GM21447 (cell line): ENCODE measurements at regions not wholly inside any gene's neighbourhood (a gene's known extent, or its start where the extent isn't known, plus 50 kb on each side); places are given as distances from the start of the nearest gene placed in this dataset.

Source experiments
- ATAC-seq: cut with Tn5 transposase; IDR thresholded peaks from one replicate; pipeline ENCODE4 v1.9.1; 2021; ENCODE audit not compliant: unreplicated experiment

DNA sequence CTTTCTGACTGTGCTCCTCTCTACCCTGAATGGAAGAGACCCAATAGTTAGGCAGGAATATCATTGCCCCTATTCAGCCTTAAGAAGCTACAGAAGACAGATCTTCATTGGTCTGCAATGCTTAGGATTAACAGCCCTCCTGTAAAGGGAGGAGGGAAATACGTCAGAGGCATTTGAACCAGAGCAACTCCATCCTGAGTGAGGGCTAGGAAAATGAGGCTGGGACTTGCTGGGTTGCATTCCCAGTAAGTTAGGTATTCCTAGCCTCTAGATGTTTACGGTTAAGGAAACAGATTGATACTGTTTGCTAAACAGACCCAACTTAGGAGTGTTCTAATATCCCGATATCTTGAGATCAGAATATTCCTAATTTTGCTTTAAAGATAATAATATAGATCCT, 63.5 kb downstream of the PCDH18 start:
- no peak for ATAC-seq

DNA sequence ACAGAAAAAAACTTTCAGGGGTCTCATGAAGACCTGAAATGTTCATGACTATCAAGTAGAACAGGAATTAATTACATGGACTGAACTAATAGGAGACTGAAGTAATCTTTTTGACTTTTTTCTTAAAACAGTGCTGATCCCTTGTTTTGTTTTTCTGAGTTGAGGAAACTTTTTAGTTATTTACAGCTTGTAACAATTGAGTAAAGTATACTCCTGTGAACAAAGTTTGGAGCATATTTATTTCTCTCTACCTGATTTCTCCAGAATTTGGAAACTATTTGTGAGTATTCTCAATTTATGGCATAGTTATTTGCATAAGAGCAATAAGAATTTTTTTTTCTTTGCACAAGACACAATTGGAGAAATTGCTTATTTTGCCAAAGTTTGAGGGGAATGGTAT, 64.8 kb downstream of the PCDH18 start:
- ATAC-seq: no peak

DNA sequence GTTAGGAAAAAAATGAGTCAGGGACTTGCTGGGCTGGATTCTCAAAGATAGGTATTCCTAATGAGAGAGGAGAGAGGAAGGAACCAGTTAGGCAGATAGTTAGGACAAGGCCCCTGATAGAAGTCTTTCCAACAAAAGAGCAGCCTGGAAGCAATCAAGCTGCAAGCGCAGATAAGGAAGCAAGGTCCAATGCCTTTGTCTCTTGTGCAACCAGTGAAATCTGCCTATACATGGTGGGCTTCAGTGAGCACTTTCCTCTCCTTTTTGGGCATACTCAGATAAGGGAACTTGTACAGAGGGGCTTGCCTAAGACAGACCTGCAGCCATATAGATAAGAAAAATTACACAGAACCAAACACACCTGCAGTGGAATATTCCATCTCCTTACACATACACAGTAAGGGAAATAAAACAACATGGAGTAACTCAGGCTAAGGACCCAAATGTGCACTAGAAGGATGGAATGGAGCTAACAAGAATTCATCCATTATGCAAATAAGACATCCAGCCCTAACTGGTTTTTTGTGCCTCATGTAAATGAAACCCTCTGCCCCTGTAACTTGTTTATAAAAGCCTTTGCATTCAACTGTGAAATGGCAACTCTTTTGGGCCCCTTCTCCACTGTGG, 68.8 kb downstream of the PCDH18 start:
- no peak for ATAC-seq

DNA sequence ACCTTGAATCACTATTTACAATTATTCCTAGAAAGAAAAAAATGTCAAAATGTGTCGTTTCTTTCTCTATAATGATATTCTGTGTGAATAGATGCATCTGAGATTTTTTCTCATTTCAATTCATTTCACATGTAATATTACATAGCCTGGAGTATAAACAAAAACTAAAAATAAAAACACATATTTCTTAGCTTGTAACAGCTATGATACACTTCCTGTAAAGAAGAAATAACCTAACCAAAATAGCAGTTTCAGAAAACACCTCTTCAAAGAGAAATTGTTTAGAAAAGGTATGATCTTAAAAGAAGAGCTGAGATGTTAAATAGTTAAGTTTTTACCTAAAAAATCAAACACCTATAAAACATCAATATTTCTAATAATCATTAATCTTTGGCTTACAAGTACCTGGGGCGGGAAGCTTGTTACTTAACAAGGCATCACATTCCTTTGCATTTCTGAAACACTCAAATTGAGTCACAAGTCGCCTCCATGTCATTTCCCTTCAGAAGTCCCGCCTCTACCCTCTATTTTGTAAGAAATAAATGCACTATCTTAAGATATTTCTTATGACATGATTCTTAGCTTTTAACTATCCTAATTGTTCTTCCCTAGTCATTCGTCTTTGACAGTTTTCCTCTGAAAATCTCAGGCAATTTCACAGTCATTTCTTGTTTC, 76.5 kb downstream of the PCDH18 start:
- no peak for ATAC-seq

DNA sequence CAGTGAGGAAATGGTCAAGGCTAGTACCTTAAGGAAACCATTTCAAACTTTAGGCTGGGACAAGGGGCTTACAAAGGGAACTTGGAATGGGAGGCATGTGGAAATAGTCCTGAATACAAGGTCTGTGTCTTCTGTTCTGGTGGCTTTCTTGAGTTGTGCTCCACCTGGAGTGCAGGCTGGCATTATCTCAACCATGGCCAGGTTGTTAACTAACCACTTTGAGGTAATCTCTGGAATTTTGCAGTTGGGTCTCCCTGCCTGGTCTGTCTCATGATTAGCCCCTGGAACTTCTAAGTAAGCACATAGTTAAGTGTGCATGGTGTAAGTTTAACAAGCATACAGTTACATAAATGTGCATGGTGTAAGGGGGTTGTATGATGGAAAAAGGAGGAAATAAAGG, 77.5 kb downstream of the PCDH18 start:
- ATAC-seq: no peak

DNA sequence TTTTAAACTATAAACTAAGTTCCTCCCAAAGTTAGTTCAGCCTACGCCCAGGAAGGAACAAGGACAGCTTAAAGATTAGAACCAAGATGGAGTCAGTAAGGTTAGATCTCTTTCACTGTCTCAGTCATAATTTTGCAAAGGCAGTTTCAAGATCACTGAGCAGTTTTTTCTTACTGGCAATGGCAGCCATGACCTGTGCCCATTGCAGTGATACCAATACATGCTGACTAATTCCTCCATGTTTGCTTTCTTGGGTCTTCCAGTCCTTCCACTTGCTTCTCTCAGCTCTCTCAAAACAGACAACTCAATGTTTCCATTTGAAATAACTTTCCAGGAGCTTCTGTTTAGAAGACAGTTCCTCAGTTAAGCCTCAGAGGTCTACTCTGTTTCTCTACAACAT, 79.5 kb downstream of the PCDH18 start:
- no peak for ATAC-seq

DNA sequence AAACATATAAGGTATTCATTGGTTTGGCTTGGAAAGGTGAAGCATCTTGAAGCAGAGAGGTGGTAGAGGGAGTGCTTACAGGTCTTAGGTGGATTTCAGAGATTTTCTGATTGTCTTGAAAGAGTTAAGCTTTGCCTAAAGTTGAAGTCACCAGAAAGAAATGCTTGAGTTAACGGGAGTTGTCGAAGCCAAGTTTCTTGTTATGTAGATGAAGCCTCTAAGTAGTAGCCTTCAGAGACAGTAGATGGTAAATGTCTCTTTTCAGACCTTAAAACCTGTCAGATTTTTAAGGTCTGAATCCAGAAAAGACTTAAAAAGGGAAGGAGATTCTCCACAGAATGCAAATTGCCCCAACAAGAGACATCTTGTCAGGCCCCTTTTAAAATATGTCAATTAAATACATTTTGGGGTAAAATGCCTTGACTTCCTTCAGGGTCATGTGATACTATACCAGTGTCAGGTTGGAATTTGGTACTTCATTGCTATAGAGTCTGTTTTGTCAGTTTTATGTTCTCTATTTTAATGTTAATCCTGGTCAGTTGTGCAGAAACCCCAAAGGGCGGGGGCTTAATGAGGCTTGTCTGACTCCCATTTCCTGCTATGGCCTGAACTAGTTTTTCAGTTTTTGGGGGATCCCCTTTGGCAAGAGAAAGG, 81.0 kb downstream of the PCDH18 start:
- no peak for ATAC-seq

DNA sequence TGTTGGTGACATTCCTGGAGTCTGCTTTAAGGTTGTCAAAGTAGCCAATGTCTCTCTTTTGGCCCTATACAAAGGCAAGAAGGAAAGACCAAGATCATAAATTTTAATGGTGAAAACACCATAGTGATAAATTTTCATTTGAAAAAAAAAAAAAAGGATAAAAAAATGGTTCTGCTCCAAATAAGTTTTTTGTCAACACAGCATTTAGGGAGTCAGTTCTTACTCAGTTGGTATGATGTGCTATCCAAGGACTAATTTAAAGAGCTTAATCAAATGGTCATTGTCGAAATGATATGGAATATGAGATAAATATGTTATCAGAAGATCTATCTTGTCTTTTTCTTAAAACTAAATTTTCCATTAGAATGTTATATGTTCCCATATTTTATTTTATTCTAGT, 83.9 kb downstream of the PCDH18 start:
- ATAC-seq: no peak

DNA sequence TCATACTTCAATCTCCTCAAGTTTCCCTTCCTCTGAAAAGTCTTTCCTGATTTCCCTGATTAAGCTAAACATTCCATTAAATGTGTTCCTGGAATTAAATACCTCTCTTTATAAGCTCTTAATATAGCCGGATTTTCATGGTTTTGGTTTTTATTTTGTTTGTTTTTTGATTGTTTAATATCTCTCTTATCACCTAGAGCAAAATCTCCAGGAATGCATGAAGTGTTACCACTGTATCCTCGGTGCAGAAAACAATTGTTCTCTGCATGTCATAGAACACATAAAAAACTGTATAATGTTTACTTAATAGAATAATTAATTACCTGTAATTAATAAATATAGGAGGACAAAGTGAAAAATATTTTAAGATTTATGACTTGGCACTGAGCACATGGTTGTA, 86.2 kb downstream of the PCDH18 start:
- no peak for ATAC-seq

DNA sequence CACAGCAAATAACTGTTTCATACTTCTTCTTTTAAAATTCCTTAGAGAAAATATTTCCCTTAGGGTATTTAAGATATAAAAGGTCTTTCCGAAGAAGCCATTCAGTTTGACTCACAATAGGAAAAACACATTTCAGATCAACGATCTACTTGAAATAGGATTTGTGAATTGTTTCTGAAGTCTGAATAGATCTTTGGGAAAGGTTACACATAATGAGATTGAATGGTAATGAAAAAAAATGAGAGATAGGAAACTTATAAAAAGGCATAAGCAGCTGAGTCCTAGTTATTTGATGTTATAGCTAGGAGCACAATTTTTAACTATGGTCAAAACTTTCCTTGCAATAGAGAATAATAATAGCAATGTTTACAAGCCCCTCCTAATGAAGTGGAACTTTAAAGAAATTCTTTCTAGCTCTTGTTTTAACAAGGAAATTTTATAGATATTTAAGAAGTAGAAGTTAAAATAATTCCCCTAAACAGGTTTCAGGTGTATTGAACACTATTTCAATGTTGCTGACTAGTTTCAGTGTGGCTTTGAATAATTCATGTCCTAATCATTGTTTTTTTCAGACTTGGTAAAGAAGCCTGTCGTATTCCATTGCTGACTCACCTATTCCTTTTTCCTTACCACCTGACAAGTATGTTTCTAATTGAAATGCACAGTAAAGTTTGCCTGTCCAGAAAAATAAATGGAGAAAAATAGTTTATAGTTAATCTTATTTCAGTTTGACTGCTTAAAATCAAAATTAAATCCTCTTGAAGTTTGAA, 89.1 kb downstream of the PCDH18 start:
- ATAC-seq: no peak

DNA sequence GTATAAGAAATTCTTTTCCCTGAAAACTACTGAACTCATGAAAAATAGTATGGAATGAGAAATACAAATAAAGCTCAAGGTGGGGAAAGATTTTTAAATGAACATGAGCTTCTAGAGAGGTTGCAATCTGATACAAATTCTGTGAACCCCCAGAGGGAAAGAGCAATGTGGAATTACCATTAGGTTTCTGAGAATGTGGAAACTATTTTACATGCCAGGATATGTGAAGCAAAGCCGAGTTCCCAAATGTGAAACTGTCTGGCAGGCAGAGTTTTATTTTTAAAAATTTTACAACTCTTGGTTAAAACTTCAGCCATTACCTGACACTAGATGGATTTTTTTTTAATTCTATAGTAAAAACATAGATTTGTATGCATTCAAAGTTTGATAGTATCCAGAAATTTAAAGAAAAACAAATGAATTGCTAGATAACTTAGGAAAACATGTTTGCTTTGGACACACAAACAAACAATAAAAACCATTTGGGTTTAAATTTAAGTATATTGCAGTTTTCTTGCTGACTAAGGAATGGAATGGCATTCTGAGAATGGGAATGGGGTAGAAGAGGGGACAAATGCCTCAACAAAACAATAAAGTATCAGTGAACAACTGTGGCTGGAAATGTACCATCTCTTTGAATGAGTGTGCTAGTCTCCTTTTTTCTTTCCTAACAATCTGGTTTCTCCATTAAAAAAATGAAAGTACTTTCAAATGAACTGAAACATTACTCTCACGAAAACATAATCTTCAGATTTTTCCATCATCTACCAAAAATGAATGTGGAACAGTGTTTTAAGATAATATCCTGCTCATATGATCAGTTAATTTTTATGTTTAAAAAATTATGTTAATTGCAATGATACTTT, 99.6 kb downstream of the PCDH18 start:
- ATAC-seq: no peak

DNA sequence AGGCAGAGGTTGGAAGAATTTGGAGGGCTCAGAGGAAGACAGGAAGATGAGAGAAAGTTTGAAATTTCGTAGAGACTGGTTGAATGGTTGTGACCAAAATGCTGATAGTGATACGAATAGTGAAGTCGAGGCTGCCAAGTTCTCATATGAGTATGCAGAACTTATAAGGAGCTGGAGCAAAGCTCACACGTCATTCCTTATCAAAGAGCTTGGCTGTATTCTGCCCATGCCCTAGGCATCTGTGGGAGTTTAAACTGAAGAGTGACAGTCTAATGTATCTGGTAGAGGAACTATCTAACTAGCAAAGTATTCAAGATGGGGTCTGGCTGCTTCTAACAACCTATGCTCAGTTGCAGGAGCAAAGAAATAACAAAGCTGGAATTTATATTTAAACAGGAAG, 102.1 kb downstream of the PCDH18 start:
- ATAC-seq: no peak

DNA sequence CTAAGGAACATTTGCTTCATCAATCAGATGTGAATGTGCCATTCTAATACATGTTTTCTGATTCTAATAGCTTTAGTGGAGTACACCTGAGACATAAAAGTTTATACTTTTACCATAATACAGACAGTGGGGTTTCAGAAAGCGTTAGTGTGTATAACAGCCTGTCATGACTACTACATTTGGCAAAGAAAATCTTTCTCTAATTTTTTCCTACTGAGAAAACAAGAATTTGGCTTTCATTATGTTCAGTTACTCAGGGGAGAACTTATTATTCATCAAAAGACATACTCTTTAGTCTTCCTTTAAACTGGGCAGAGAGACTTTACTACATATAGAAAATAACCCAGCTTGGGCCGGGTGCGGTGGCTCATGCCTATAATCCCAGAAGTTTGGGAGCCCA, 104.9 kb downstream of the PCDH18 start:
- no peak for ATAC-seq

DNA sequence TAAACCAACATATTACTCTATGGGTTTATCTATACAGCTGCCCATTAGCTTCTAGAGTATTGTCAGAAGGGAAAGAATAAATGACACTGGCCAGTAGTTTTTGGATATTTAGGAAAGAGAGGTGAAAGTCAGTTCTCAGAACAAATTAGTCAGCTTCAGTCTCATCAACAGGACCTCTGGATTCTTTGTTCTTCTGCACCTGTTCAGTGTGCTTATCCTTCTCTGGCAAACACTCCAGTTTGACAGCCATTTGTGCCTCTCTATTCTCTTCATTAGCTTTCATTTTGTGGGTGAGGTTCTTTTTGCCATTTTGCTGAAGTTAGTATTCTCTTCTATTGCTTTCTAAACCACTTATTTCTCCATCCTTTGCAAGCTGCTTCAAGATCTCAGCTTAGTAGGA, 107.0 kb downstream of the PCDH18 start:
- ATAC-seq: no peak

DNA sequence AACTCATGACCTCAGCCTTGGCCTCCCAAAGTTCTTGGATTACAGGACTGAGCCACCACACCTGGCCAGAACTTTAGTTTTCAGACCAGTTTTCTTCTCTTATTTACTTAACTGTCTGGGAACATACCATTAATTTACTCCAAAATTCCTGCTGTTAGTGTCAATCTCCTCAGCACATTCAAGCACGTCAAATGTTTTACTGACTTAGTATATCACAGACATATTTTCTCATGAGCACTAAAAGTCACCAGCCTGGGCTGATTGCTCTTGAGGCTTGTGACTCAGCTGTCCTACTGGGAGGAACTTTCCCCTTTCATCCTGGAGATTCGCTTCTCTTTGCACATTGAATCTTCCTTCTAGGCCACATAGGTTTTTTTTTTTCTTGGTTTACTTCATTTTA, 109.6 kb downstream of the PCDH18 start:
- ATAC-seq: no peak

DNA sequence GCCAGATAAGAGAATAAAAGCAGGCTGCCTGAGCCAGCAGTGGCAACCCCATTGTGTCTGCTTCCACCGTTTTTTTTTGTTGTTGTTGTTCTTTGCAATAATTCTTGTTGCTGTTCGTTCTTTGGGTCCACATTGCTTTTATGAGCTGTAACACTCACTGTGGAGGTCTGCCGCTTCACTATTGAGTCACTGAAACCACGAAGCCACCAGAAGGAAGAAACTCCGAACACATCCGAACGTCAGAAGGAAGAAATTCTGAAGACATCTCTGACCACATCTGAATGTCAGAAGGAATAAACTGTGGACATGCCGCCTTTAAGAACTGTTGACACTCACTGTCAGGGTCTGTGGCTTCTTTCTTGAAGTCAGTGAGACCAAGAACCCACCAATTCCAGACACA, 110.5 kb downstream of the PCDH18 start:
- no peak for ATAC-seq

DNA sequence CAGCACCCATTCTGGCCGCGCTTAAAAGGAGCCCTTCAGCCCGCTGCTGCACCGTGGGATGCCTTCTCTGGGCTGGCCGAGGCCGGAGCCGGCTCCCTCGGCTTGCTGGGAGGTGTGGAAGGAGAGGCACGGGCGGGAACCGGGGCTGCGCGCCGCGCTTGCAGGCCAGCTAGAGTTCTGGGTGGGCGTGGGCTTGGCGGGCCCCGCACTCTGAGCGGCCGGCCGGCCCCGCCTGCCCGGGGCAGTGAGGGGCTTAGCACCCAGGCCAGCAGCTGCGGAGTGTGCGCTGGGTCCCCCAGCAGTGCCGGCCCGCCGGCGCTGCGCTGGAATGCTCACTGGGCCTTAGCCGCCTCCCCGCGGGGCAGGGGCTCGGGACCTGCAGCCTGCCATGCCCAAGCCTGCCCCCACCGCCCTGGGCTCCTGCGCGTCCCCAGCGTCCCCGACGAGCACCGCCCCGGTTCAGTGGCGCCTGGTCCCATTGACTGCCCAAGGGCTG, 111.3 kb downstream of the PCDH18 start:
- ATAC-seq: no peak

DNA sequence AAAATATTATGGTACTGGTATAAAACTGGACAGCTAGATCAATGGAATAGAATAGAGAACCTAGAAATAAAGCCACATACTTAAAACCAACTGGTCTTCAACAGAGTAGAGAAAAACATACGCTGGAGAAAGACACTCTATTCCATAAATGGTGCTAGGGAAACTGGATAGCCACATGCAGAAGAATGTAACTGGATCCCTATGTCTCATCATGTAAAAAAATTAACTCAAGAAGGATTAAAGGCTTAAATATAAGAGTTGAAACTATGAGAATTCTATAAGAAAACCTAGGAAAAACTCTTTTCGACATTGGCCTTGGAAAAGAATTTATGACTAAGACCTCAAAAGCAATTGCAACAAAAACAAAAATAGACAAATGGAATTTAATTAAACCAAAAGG, 114.6 kb downstream of the PCDH18 start:
- ATAC-seq: no peak

DNA sequence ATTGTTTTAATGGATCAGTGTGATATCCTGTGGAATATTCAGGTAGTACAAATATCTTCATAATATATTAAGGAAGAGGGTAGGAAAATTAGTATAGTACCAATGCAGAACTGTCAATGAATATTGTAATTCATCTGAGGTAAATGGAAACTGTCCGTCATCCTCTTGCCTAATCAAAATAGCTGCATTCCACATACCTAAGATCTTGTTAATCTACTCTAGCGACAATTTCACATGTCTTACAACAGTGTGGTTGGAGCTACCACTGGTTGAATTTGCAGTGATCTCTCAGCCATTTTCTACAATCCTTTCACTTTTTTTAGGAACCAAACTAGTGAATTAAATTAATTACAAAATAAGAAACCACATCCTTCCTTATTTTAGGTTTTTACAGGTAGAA, 117.5 kb downstream of the PCDH18 start:
- no peak for ATAC-seq

DNA sequence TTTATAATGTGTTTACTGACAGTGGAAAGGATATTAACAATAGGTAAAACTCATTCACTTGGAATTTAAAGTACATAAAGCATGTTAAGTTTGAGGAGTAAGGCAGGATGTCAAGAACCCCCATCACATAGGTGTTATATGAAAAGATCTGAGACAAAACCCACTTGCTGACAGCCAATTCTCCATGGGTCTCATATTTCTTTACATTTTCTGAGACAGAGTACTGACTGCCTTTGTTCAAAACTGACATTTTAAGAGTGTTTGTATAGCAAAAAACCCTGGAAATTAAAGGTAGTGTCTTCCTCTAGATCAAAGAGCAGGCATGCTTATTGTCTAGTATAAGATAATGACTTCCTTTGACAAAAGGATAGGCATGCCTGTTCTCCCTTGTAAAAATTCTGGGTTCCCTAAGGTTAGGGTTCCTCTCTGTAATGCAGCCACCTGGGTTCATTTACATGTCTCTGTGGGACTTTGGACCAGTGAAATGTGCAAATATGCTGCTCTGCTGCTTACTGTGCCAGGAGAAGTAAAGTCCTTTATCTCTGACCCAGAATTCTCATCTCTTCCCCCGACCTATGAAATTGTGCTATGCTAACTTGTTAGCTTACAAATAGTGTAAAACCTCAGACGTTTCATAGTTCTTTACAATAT, 123.6 kb downstream of the PCDH18 start:
- no peak for ATAC-seq
